Colonic mucosa (tissue), 4 donors: ENCODE measurements at regions not wholly inside any gene's neighbourhood (a gene's known extent, or its start where the extent isn't known, plus 50 kb on each side); places are given as distances from the start of the nearest gene placed in this dataset.

Source experiments
- DNase-seq: peaks from one replicate; pipeline ENCODE4 v3.0.0-alpha.2; 2020
- H3K27ac ChIP-seq: fragments of 200-600 bp; one replicate; pipeline ENCODE4 v1.8.0; 2021
- H3K27me3 ChIP-seq: fragments of 200-600 bp; one replicate; pipeline ENCODE4 v1.8.0; 2021
- H3K36me3 ChIP-seq: fragments of 200-600 bp; one replicate; pipeline ENCODE4 v1.8.0; 2021
- H3K4me1 ChIP-seq: fragments of 200-600 bp; one replicate; pipeline ENCODE4 v1.8.0; 2021; ENCODE audit warnings: mild to moderate bottlenecking
- H3K4me3 ChIP-seq: fragments of 200-600 bp; one replicate; pipeline ENCODE4 v1.8.0; 2021
- H3K9ac ChIP-seq, 2 donors: one replicate each; pipeline ENCODE4 v1.7.0; 2013; ENCODE audit warnings: control low read depth in 2 of 2, low read depth in 2 of 2, low read length in 2 of 2
- H3K9me3 ChIP-seq: fragments of 200-600 bp; one replicate; pipeline ENCODE4 v1.8.0; 2021
- CTCF ChIP-seq: fragments of 200-600 bp; IDR thresholded peaks from one replicate; pipeline ENCODE4 v1.8.0; 2022; ENCODE audit warnings: antibody characterized with exemption, mild to moderate bottlenecking
- intact Hi-C: fragments of 100-400 bp; cut with DNase I; formaldehyde crosslinking; loops from one replicate; pipeline ENCODE4 v1.14.1; 2022
- donor health status: healthy.
- donor health status: DM: no; HTN: no; CAD: no.
- donor health status: DM: no; HTN: no; CAD: no.

GRCh38 chr14:45531022-45531421 lies 278.0 kb upstream of the MIS18BP1 start:
- no peak overlapping the region for H3K27ac ChIP-seq
- no peak for DNase-seq
- intact Hi-C loops = no loop called here
- H3K9me3 ChIP-seq = no peaks in the 10 kb centered on the region
- no peak overlapping the region for H3K9ac ChIP-seq
- no peak overlapping the region for H3K4me3 ChIP-seq
- no peaks in the 10 kb centered on the region for H3K4me1 ChIP-seq
- no peak for TF ChIP-seq CTCF
- no peaks in the 10 kb centered on the region for H3K27me3 ChIP-seq
- H3K36me3 ChIP-seq = no peaks in the 10 kb centered on the region

- Histone ChIP-seq H3K4me3 (no peak overlapping the region), H3K9me3 (no peaks in the 10 kb centered on the region), H3K9ac (no peak overlapping the region), H3K4me1 (no peaks in the 10 kb centered on the region), H3K36me3 (no peaks in the 10 kb centered on the region), H3K27ac (no peak overlapping the region), H3K27me3 (no peaks in the 10 kb centered on the region)
- DNase-seq = peak; percentile 29
- intact Hi-C loops = no loop called here
- TF ChIP-seq CTCF = peak; percentile 48
Observed at GRCh38 chr14:45526715-45527549, 273.9 kb upstream of the MIS18BP1 start.

- intact Hi-C loops = no loop called here
- H3K9ac ChIP-seq = no peak overlapping the region
- no peak for DNase-seq
- H3K4me3 ChIP-seq = no peak overlapping the region
- H3K27ac ChIP-seq = no peak overlapping the region
- H3K9me3 ChIP-seq = no peaks in the 10 kb centered on the region
- no peak for TF ChIP-seq CTCF
- no peaks in the 10 kb centered on the region for H3K4me1 ChIP-seq
- H3K36me3 ChIP-seq = no peaks in the 10 kb centered on the region
- H3K27me3 ChIP-seq = no peaks in the 10 kb centered on the region
Observed at GRCh38 chr14:45519766-45520165, 266.8 kb upstream of the MIS18BP1 start.

GRCh38 chr14:45492876-45493275 lies 239.9 kb upstream of the MIS18BP1 start:
- DNase-seq = no peak
- no peaks in the 10 kb centered on the region for H3K36me3 ChIP-seq
- H3K9ac ChIP-seq = no peak overlapping the region

GRCh38 chr14:45491914-45492313 lies 238.9 kb upstream of the MIS18BP1 start:
- Histone ChIP-seq H3K4me1 (no peaks in the 10 kb centered on the region), H3K9ac (no peak overlapping the region), H3K9me3 (no peaks in the 10 kb centered on the region), H3K36me3 (no peaks in the 10 kb centered on the region), H3K27ac (no peak overlapping the region), H3K4me3 (no peak overlapping the region), H3K27me3 (no peaks in the 10 kb centered on the region)
- intact Hi-C loops = no loop called here
- DNase-seq = no peak
- no peak for TF ChIP-seq CTCF

More at GRCh38 chr14:45492876-45493275, 239.9 kb upstream of the MIS18BP1 start:
- H3K4me1 ChIP-seq = no peaks in the 10 kb centered on the region
- no peak overlapping the region for H3K4me3 ChIP-seq
- H3K27me3 ChIP-seq = no peaks in the 10 kb centered on the region
- no peak for TF ChIP-seq CTCF
- intact Hi-C loops = no loop called here
- H3K27ac ChIP-seq = no peak overlapping the region
- no peaks in the 10 kb centered on the region for H3K9me3 ChIP-seq
